CD8-positive, alpha-beta memory T cell (primary cell): ENCODE measurements at regions not wholly inside any gene's neighbourhood (a gene's known extent, or its start where the extent isn't known, plus 50 kb on each side); places are given as distances from the start of the nearest gene placed in this dataset.
A peak's percentile ranks its signal among the peaks of the same experiment; 100 is the strongest.

ENCODE experiments used
- CTCF ChIA-PET: fragments of 350-600 bp; sonication (Branson Sonifier 250); formaldehyde crosslinking; loops from one replicate; lab custom pipeline; 2021; ENCODE audit warnings: antibody characterized with exemption; lab: Charles Lee
- POLR2A ChIA-PET: fragments of 350-600 bp; sonication (Branson Sonifier 250); formaldehyde crosslinking; loops from one replicate; lab custom pipeline; 2021; ENCODE audit warnings: antibody characterized with exemption; lab: Charles Lee
- DNase-seq, 5 donors: peaks; one replicate each; pipeline versions ENCODE4 v3.0.0 to v3.0.0-alpha.2; 2020 to 2022; ENCODE audit warnings: mixed read lengths in 1 of 5
- H3K27ac ChIP-seq: one replicate; pipeline ENCODE4 v1.7.0; 2013; ENCODE audit warnings: low read depth, mild to moderate bottlenecking, low read length, moderate library complexity
- H3K27me3 ChIP-seq: 2 replicates; pipeline ENCODE4 v1.7.0; 2013; ENCODE audit warnings: low read length, mild to moderate bottlenecking; ENCODE audit not compliant: insufficient read depth, poor library complexity, severe bottlenecking
- H3K36me3 ChIP-seq: 2 replicates; pipeline ENCODE4 v1.7.0; 2013; ENCODE audit warnings: mild to moderate bottlenecking, low read length, moderate library complexity; ENCODE audit not compliant: insufficient read depth
- H3K4me1 ChIP-seq: 2 replicates; pipeline ENCODE4 v1.7.0; 2013; ENCODE audit warnings: mild to moderate bottlenecking, low read length, moderate library complexity; ENCODE audit not compliant: insufficient read depth
- H3K4me3 ChIP-seq: 2 replicates; pipeline ENCODE4 v1.7.0; 2013; ENCODE audit warnings: mild to moderate bottlenecking, low read length
- H3K9me3 ChIP-seq: 2 replicates; pipeline ENCODE4 v1.7.0; 2013; ENCODE audit warnings: mild to moderate bottlenecking, low read length
- H3K27ac Mint-ChIP-seq, 8 donors: one replicate each; pipeline ENCODE4 v1.8.0; 2020 to 2021; ENCODE audit warnings: mixed read lengths in 8 of 8, mild to moderate bottlenecking in 6 of 8, inconsistent platforms in 3 of 8, moderate library complexity in 3 of 8
- H3K27me3 Mint-ChIP-seq, 2 donors: one replicate each; pipeline ENCODE4 v1.8.0; 2020 to 2021; ENCODE audit warnings: mixed read lengths in 2 of 2, mild to moderate bottlenecking in 1 of 2, moderate library complexity in 1 of 2
- H3K36me3 Mint-ChIP-seq, 3 donors: one replicate each; pipeline ENCODE4 v1.8.0; 2020 to 2021; ENCODE audit warnings: mixed read lengths in 3 of 3, inconsistent platforms in 1 of 3, mild to moderate bottlenecking in 1 of 3
- H3K4me1 Mint-ChIP-seq, 3 donors: one replicate each; pipeline ENCODE4 v1.8.0; 2020 to 2021; ENCODE audit warnings: mixed read lengths in 3 of 3, inconsistent platforms in 1 of 3, mild to moderate bottlenecking in 1 of 3
- H3K4me3 Mint-ChIP-seq, 7 donors: one replicate each; pipeline ENCODE4 v1.8.0; 2020 to 2021; ENCODE audit warnings: mixed read lengths in 7 of 7, mild to moderate bottlenecking in 6 of 7, moderate library complexity in 4 of 7, inconsistent platforms in 2 of 7
- H3K9me3 Mint-ChIP-seq, 5 donors: one replicate each; pipeline ENCODE4 v1.8.0; 2020 to 2022; ENCODE audit warnings: mixed read lengths in 5 of 5, mild to moderate bottlenecking in 3 of 5, moderate library complexity in 2 of 5, inconsistent platforms in 1 of 5

GRCh38 chr16:85329059-85329812 is 217.0 kb upstream of the CIBAR2 start:
- no peaks in the 10 kb centered on the region for H3K27me3 ChIP-seq
- no peak overlapping the region for H3K4me3 Mint-ChIP-seq

GRCh38 chr16:85330006-85330693 is 217.9 kb upstream of the CIBAR2 start:
- H3K27ac Mint-ChIP-seq, result no peak overlapping the region
- H3K9me3 Mint-ChIP-seq, result no peaks in the 10 kb centered on the region
- peaks cover 25 to 48% of the 10 kb centered on the region in 2 donors for H3K27me3 Mint-ChIP-seq
- H3K27ac ChIP-seq, result peak overlapping the region; percentile 48
- no peaks in the 10 kb centered on the region for H3K36me3 ChIP-seq
- no peaks in the 10 kb centered on the region for H3K36me3 Mint-ChIP-seq
- peaks cover 13% of the 10 kb centered on the region for H3K4me1 ChIP-seq
- DNase-seq, result no peak
- H3K4me3 Mint-ChIP-seq, result no peak overlapping the region
- H3K9me3 ChIP-seq, result no peaks in the 10 kb centered on the region
- peaks cover 6 to 15% (median 7%) of the 10 kb centered on the region in 3 donors for H3K4me1 Mint-ChIP-seq
- H3K4me3 ChIP-seq, result no peak overlapping the region
- H3K27me3 ChIP-seq, result no peaks in the 10 kb centered on the region
- ChIA-PET CTCF (no interaction called here), POLR2A (no interaction called here)

More at GRCh38 chr16:85329059-85329812, 217.0 kb upstream of the CIBAR2 start:
- Mint-ChIP-seq H3K27ac (no peak overlapping the region), H3K36me3 (no peaks in the 10 kb centered on the region), H3K4me1 (peaks cover 0 to 8% (median 5%) of the 10 kb centered on the region in 3 donors), H3K9me3 (peaks cover 0 to 3% (median 0%) of the 10 kb centered on the region in 5 donors), H3K27me3 (peaks cover 24 to 40% of the 10 kb centered on the region in 2 donors)
- H3K4me1 ChIP-seq, result peaks cover 9% of the 10 kb centered on the region
- ChIA-PET POLR2A (no interaction called here), CTCF (no interaction called here)
- no peak for DNase-seq
- H3K4me3 ChIP-seq, result no peak overlapping the region
- H3K36me3 ChIP-seq, result no peaks in the 10 kb centered on the region
- H3K9me3 ChIP-seq, result no peaks in the 10 kb centered on the region
- no peak overlapping the region for H3K27ac ChIP-seq

- peaks cover 6 to 19% (median 7%) of the 10 kb centered on the region in 3 donors for H3K4me1 Mint-ChIP-seq
- no peaks in the 10 kb centered on the region for H3K36me3 ChIP-seq
- H3K27me3 Mint-ChIP-seq, result peaks cover 26 to 53% of the 10 kb centered on the region in 2 donors
- POLR2A ChIA-PET, result no interaction called here
- no peak overlapping the region for H3K4me3 ChIP-seq
- peak overlapping the region; percentile 48 for H3K27ac ChIP-seq
- CTCF ChIA-PET, result no interaction called here
- H3K27ac Mint-ChIP-seq, result no peak overlapping the region
- H3K4me1 ChIP-seq, result peaks cover 18% of the 10 kb centered on the region
- no peaks in the 10 kb centered on the region for H3K9me3 Mint-ChIP-seq
- H3K4me3 Mint-ChIP-seq, result no peak overlapping the region
- peak in 1 of 5 donors; percentile 45 for DNase-seq
- H3K27me3 ChIP-seq, result no peaks in the 10 kb centered on the region
- H3K36me3 Mint-ChIP-seq, result no peaks in the 10 kb centered on the region
- no peaks in the 10 kb centered on the region for H3K9me3 ChIP-seq
These were observed 218.5 kb upstream of the CIBAR2 start for GRCh38 chr16:85330694-85331188.

- CTCF ChIA-PET, result no interaction called here
- no peaks in the 10 kb centered on the region for H3K9me3 Mint-ChIP-seq
- DNase-seq, result no peak
These were observed 219.4 kb upstream of the CIBAR2 start for GRCh38 chr16:85331688-85332087.

GRCh38 chr16:85332175-85332574 is 219.9 kb upstream of the CIBAR2 start:
- no peaks in the 10 kb centered on the region for H3K9me3 ChIP-seq
- Mint-ChIP-seq H3K27ac (no peak overlapping the region), H3K4me3 (no peak overlapping the region), H3K9me3 (no peaks in the 10 kb centered on the region), H3K4me1 (peaks cover 6 to 19% (median 7%) of the 10 kb centered on the region in 3 donors), H3K36me3 (peaks cover 0 to 3% (median 0%) of the 10 kb centered on the region in 3 donors), H3K27me3 (peaks cover 33 to 55% of the 10 kb centered on the region in 2 donors)
- DNase-seq, result no peak
- no peak overlapping the region for H3K27ac ChIP-seq
- no peaks in the 10 kb centered on the region for H3K27me3 ChIP-seq
- ChIA-PET CTCF (no interaction called here), POLR2A (no interaction called here)
- no peak overlapping the region for H3K4me3 ChIP-seq
- H3K36me3 ChIP-seq, result no peaks in the 10 kb centered on the region
- H3K4me1 ChIP-seq, result peaks cover 18% of the 10 kb centered on the region

More at GRCh38 chr16:85331688-85332087, 219.4 kb upstream of the CIBAR2 start:
- Mint-ChIP-seq H3K36me3 (peaks cover 0 to 2% (median 0%) of the 10 kb centered on the region in 3 donors), H3K4me3 (no peak overlapping the region), H3K4me1 (peaks cover 6 to 19% (median 7%) of the 10 kb centered on the region in 3 donors), H3K27me3 (peaks cover 30 to 52% of the 10 kb centered on the region in 2 donors), H3K27ac (no peak overlapping the region)
- peaks cover 18% of the 10 kb centered on the region for H3K4me1 ChIP-seq
- H3K4me3 ChIP-seq, result no peak overlapping the region
- H3K9me3 ChIP-seq, result no peaks in the 10 kb centered on the region
- POLR2A ChIA-PET, result no interaction called here
- H3K27ac ChIP-seq, result no peak overlapping the region
- no peaks in the 10 kb centered on the region for H3K36me3 ChIP-seq
- H3K27me3 ChIP-seq, result no peaks in the 10 kb centered on the region

- H3K4me1 ChIP-seq, result peaks cover 18% of the 10 kb centered on the region
- H3K27ac ChIP-seq, result no peak overlapping the region
- DNase-seq, result no peak
- ChIA-PET CTCF (no interaction called here), POLR2A (no interaction called here)
- H3K4me3 ChIP-seq, result no peak overlapping the region
- Mint-ChIP-seq H3K4me3 (no peak overlapping the region), H3K27ac (no peak overlapping the region), H3K9me3 (no peaks in the 10 kb centered on the region), H3K4me1 (peaks cover 6 to 19% (median 7%) of the 10 kb centered on the region in 3 donors), H3K36me3 (peaks cover 0 to 3% (median 0%) of the 10 kb centered on the region in 3 donors), H3K27me3 (peaks cover 35 to 53% of the 10 kb centered on the region in 2 donors)
- H3K27me3 ChIP-seq, result no peaks in the 10 kb centered on the region
- H3K36me3 ChIP-seq, result no peaks in the 10 kb centered on the region
- no peaks in the 10 kb centered on the region for H3K9me3 ChIP-seq
These were observed 221.1 kb upstream of the CIBAR2 start for GRCh38 chr16:85333337-85333736.

- Histone ChIP-seq H3K27ac (peak overlapping the region; percentile 55), H3K27me3 (no peaks in the 10 kb centered on the region), H3K36me3 (no peaks in the 10 kb centered on the region), H3K9me3 (no peaks in the 10 kb centered on the region), H3K4me1 (peaks cover 18% of the 10 kb centered on the region), H3K4me3 (no peak overlapping the region)
- DNase-seq, result no peak
- POLR2A ChIA-PET, result no interaction called here
- Mint-ChIP-seq H3K4me3 (no peak overlapping the region), H3K27me3 (peaks cover 35 to 53% of the 10 kb centered on the region in 2 donors), H3K27ac (peak overlapping the region in 1 of 8 donors; percentile 20), H3K36me3 (peaks cover 0 to 3% (median 0%) of the 10 kb centered on the region in 3 donors), H3K4me1 (peaks cover 6 to 19% (median 7%) of the 10 kb centered on the region in 3 donors), H3K9me3 (no peaks in the 10 kb centered on the region)
- CTCF ChIA-PET, result no interaction called here
These were observed 221.7 kb upstream of the CIBAR2 start for GRCh38 chr16:85333744-85334640.
